ENCODE measurements at regions not wholly inside any gene's neighbourhood (a gene's known extent, or its start where the extent isn't known, plus 50 kb on each side); places are given as distances from the start of the nearest gene placed in this dataset.

DNA sequence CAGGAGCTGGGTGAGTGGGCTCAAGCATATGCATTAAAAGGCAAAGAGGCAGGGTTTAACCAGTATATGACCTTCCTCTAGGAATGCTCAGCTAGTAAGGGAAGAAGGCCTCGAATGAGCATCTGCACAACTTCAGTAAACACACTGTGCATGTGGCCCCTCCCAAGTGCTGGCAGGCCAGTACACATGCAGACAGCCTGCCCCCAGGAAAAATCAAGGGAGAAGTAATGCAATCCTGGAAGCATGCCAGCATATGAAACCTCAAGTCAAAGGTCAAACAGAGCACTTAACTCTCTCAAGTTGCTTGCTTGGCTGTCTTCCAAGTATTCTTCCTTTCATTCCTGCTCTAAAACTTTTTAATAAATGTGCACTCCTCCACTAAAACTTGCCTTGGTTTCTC lies 208.4 kb downstream of the ACTR3B start:
- TF ChIP-seq EGR1 (IDR thresholded peaks at IDR 0.05), result no peak
- TF ChIP-seq, protein P1, sequence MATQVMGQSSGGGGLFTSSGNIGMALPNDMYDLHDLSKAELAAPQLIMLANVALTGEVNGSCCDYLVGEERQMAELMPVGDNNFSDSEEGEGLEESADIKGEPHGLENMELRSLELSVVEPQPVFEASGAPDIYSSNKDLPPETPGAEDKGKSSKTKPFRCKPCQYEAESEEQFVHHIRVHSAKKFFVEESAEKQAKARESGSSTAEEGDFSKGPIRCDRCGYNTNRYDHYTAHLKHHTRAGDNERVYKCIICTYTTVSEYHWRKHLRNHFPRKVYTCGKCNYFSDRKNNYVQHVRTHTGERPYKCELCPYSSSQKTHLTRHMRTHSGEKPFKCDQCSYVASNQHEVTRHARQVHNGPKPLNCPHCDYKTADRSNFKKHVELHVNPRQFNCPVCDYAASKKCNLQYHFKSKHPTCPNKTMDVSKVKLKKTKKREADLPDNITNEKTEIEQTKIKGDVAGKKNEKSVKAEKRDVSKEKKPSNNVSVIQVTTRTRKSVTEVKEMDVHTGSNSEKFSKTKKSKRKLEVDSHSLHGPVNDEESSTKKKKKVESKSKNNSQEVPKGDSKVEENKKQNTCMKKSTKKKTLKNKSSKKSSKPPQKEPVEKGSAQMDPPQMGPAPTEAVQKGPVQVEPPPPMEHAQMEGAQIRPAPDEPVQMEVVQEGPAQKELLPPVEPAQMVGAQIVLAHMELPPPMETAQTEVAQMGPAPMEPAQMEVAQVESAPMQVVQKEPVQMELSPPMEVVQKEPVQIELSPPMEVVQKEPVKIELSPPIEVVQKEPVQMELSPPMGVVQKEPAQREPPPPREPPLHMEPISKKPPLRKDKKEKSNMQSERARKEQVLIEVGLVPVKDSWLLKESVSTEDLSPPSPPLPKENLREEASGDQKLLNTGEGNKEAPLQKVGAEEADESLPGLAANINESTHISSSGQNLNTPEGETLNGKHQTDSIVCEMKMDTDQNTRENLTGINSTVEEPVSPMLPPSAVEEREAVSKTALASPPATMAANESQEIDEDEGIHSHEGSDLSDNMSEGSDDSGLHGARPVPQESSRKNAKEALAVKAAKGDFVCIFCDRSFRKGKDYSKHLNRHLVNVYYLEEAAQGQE (IDR thresholded peaks at IDR 0.05; ENCODE audit: low read depth), result no peak
- TF ChIP-seq, protein P2, sequence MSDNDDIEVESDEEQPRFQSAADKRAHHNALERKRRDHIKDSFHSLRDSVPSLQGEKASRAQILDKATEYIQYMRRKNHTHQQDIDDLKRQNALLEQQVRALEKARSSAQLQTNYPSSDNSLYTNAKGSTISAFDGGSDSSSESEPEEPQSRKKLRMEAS (IDR thresholded peaks at IDR 0.05), result no peak
- TF ChIP-seq RAD21 (IDR thresholded peaks at IDR 0.05; ENCODE audit: low read depth), result no peak
- TF ChIP-seq TAF1 (IDR thresholded peaks at IDR 0.05; ENCODE audit: low read depth), result no peak
- TF ChIP-seq TEAD4 (IDR thresholded peaks at IDR 0.05), result no peak
- no peak for TF ChIP-seq YY1 (IDR thresholded peaks at IDR 0.05; ENCODE audit: low read depth)
- no peak for TF ChIP-seq FOXM1 (IDR thresholded peaks at IDR 0.05; ENCODE audit: borderline replicate concordance, low read depth)
- TF ChIP-seq, protein P3, sequence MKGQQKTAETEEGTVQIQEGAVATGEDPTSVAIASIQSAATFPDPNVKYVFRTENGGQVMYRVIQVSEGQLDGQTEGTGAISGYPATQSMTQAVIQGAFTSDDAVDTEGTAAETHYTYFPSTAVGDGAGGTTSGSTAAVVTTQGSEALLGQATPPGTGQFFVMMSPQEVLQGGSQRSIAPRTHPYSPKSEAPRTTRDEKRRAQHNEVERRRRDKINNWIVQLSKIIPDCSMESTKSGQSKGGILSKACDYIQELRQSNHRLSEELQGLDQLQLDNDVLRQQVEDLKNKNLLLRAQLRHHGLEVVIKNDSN (IDR thresholded peaks at IDR 0.05), result no peak
- TF ChIP-seq ZBTB7A (IDR thresholded peaks at IDR 0.05; ENCODE audit: low read depth), result no peak
- TF ChIP-seq TCF12 (IDR thresholded peaks at IDR 0.05; ENCODE audit: low read depth), result no peak
- no peak for TF ChIP-seq NFIC (IDR thresholded peaks at IDR 0.05)
- TF ChIP-seq EP300 (IDR thresholded peaks at IDR 0.05; ENCODE audit: borderline replicate concordance), result no peak
